ENCODE measurements at regions not wholly inside any gene's neighbourhood (a gene's known extent, or its start where the extent isn't known, plus 50 kb on each side); places are given as distances from the start of the nearest gene placed in this dataset.

DNA sequence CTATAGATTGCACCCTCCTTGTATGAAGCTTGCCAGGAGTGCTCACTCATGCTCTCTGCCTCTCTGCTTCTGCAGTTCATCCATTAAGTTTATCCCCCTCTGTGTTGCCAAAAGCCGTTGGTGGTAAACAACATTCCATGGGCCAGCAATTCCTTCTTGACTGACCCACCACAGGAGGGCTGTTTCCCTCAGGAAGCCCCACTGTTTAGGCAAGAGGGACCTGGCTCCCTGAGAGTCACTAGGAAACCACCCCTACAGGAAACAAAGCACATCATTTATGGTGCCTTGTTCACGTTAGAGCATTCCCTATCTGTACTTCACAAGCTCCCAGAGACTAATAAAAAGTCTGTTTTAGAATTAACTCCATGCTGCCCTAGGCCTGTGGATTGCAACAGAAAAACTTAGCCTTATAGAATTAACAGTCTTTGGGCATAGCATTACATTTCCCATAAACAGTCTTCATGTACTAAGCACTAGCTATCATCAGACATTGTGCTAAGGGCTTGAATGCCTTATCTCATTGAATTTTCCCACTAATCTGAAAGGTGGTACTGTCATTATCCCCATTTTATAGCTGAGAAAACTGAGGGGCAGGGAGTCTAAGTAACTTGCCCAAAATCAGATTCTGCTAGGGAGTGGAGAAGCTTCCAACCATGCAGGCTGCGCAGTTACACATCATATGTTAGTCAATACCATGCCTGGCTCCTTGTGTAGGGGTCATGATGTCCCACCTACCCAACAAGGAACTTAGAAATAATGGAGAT lies 149.9 kb downstream of the SHQ1 start:
- DNase-seq: no peak

GRCh38 chr3:72697717-72698116 lies 150.5 kb downstream of the SHQ1 start:
- DNase-seq: no peak

DNA sequence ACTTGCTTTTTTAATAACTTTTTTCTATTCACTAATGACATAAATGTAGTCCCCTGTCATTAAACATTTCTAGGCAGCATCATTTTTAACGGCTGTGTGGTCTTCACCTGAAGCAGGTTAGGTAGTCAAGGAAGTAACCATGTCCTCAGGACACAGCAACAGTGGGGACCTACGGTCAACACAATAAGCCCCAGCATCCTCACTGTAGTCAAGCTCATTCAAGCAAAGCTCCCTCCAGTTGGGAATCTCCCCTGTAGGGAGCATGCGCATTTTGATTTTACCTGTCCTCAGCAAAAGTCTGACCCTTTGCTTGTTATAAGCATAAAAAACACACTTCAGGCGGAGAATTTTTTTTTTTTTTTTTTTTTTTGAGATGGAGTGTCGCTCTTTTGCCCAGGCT lies 151.4 kb downstream of the SHQ1 start:
- no peak for DNase-seq

GRCh38 chr3:72694398-72694797 lies 153.8 kb downstream of the SHQ1 start:
- DNase-seq: no peak

DNA sequence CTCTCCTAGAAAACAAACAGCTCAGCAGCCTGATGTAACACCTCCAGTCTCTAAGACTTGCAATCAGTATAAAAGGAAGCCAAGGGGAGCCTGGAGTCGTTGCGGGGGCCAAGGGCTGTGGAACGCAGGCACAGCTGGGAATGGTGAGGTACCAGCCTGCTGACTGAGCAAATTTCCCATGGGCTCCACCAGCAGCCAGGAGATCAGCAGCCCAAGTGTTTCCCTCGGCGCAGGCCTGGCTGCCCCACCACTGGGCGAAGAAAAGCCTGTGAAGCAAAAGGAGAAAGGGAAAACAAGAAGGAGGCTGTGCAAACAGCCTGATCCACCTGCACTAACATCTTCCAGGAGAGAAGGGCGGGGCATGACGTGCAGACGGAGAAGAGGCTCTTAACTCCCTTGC lies 155.3 kb downstream of the SHQ1 start:
- DNase-seq: no peak

GRCh38 chr3:72690629-72691028 lies 157.6 kb downstream of the SHQ1 start:
- DNase-seq: no peak

GRCh38 chr3:72682936-72683452 lies 165.3 kb downstream of the SHQ1 start:
- DNase-seq: peak; percentile 83

- no peak for DNase-seq
Observed at GRCh38 chr3:72681598-72681997, 166.6 kb downstream of the SHQ1 start.

- no peak for DNase-seq
Observed at GRCh38 chr3:72680766-72681165, 167.5 kb downstream of the SHQ1 start.

GRCh38 chr3:72679540-72680198 lies 168.6 kb downstream of the SHQ1 start:
- DNase-seq: no peak

- no peak for DNase-seq
Observed at GRCh38 chr3:72678867-72679266, 169.4 kb downstream of the SHQ1 start.

DNA sequence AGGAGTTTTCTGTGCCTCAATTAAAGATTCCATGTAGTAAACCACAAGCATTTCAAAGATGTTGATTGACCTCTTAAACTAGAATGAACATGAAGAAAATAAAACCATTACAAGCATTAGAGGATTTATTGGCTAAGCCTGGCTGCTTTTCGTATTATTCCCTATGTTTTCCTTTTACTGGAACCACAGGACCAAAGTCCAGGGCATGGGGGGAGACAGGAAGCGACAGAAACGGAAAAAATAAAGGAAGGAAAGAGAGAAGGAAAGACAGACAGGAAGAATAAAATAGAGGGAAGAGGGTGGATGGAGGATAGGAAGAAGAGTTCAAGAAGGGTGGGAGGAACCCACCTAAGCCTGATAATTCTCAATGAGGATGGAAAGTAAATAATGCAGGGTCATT lies 169.9 kb downstream of the SHQ1 start:
- no peak for DNase-seq

DNA sequence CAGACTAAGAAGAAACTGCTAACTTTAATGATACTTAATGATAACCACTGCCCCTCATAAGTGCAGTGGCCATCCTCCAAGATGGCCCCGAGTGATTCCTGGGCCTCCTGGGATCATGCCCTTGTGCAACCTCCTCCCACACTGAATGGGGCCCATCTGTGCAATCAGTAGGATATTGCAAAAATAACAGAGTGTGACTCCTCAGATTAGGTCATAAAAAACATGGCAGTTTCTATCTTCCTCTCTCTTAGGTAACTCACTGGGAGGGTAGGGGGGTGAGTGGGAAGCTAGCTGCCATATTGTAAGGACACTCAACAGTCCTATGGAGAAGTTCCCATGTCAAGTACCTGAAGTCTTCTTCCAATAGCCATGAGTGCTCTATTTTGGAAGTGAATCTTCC lies 173.0 kb downstream of the SHQ1 start:
- DNase-seq: peak; percentile 1

- DNase-seq: no peak
Observed at GRCh38 chr3:72673011-72673771, 175.1 kb downstream of the SHQ1 start.

- no peak for DNase-seq
Observed at GRCh38 chr3:72669224-72669623, 179.0 kb downstream of the SHQ1 start.

GRCh38 chr3:72666447-72666755 lies 181.8 kb downstream of the SHQ1 start:
- no peak for DNase-seq

DNA sequence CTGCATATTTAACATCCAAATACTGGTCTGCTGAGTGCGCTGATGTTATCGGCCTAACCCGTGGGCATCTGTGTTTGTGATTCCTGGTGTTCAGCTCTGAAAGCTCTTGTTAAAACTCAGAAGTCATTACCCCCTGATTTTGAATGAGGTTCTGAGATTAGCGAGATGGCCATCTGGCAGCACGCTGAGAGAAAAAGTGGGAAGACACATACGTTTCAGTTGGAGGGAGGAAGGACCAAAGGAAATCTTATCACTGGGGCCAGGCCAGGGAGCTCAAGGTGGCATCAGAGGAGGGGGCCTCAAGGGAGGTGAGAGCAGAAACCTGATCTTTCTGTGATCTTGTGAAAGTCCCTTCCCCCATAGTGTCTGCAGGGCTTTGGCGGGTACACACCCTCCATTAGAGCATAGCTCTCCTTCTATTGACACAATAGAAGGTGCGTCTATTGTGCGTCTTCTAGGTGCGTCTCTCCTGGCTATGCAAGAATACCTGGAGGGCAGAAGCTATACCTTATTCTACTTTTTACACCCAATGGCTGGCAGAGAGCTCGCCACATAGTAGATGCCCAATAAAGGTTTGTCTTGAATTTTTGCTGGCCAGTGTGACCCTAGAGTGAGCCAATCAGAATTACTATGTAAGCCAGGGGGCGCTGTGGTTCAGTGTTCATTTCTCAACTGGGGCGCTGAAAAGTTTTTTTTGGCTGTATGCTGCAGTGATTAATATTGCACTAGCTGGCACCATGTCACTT lies 182.4 kb downstream of the SHQ1 start:
- peak; percentile 91 for DNase-seq

- peak; percentile 16 for DNase-seq
Observed at GRCh38 chr3:72665103-72665502, 183.1 kb downstream of the SHQ1 start.

GRCh38 chr3:72664184-72664975 lies 183.9 kb downstream of the SHQ1 start:
- no peak for DNase-seq

- peak; percentile 79 for DNase-seq
Observed at GRCh38 chr3:72663429-72663828, 184.8 kb downstream of the SHQ1 start.

GRCh38 chr3:72661115-72661457 lies 187.2 kb downstream of the SHQ1 start:
- peak; percentile 65 for DNase-seq
